ENCODE measurements at regions not wholly inside any gene's neighbourhood (a gene's known extent, or its start where the extent isn't known, plus 50 kb on each side); places are given as distances from the start of the nearest gene placed in this dataset.

GRCh38 chr13:75217949-75218348 lies 264.0 kb downstream of the TBC1D4 start:
- no peak overlapping the region for H3K4me3 ChIP-seq (ENCODE audit: low read length in 2 of 2)
- H3K27me3 ChIP-seq (ENCODE audit: control insufficient read depth in 2 of 2, insufficient read depth in 1 of 2, low read length in 1 of 2) = peaks cover 2 to 20% of the 10 kb centered on the region in 2 donors
- no peaks in the 10 kb centered on the region for H3K9me3 ChIP-seq (ENCODE audit: control insufficient read depth in 2 of 2, insufficient read depth in 1 of 2, low read length in 1 of 2)
- H3K36me3 ChIP-seq (ENCODE audit: control insufficient read depth in 2 of 2, insufficient read depth in 2 of 2, low read length in 1 of 2) = no peaks in the 10 kb centered on the region
- H3K27ac ChIP-seq (ENCODE audit: low read depth in 1 of 2, low read length in 1 of 2) = no peak overlapping the region
- H3K4me1 ChIP-seq (ENCODE audit: control insufficient read depth in 2 of 2, insufficient read depth in 2 of 2, low read length in 2 of 2) = no peaks in the 10 kb centered on the region
- WGBS = 46% methylated on average over 1 of the region's 1 CpG
- no peak for DNase-seq (ENCODE audit: low read depth in 6 of 9, low spot score in 9 of 9)

GRCh38 chr13:75216038-75216437 lies 265.9 kb downstream of the TBC1D4 start:
- Histone ChIP-seq H3K36me3 (ENCODE audit: control insufficient read depth in 2 of 2, insufficient read depth in 2 of 2, low read length in 1 of 2) (no peaks in the 10 kb centered on the region), H3K4me1 (ENCODE audit: control insufficient read depth in 2 of 2, insufficient read depth in 2 of 2, low read length in 2 of 2) (no peaks in the 10 kb centered on the region), H3K4me3 (ENCODE audit: low read length in 2 of 2) (no peak overlapping the region), H3K9me3 (ENCODE audit: control insufficient read depth in 2 of 2, insufficient read depth in 1 of 2, low read length in 1 of 2) (no peaks in the 10 kb centered on the region), H3K27ac (ENCODE audit: low read depth in 1 of 2, low read length in 1 of 2) (no peak overlapping the region), H3K27me3 (ENCODE audit: control insufficient read depth in 2 of 2, insufficient read depth in 1 of 2, low read length in 1 of 2) (peaks cover 2 to 20% of the 10 kb centered on the region in 2 donors)
- DNase-seq (ENCODE audit: low read depth in 6 of 9, low spot score in 9 of 9) = no peak
- 42% methylated on average over 7 of the region's 7 CpGs for WGBS

GRCh38 chr13:75214846-75215245 lies 267.1 kb downstream of the TBC1D4 start:
- no peaks in the 10 kb centered on the region for H3K36me3 ChIP-seq (ENCODE audit: control insufficient read depth in 2 of 2, insufficient read depth in 2 of 2, low read length in 1 of 2)
- peaks cover 2 to 14% of the 10 kb centered on the region in 2 donors for H3K27me3 ChIP-seq (ENCODE audit: control insufficient read depth in 2 of 2, insufficient read depth in 1 of 2, low read length in 1 of 2)
- no peak overlapping the region for H3K4me3 ChIP-seq (ENCODE audit: low read length in 2 of 2)
- no peaks in the 10 kb centered on the region for H3K9me3 ChIP-seq (ENCODE audit: control insufficient read depth in 2 of 2, insufficient read depth in 1 of 2, low read length in 1 of 2)
- 95% methylated on average over 2 of the region's 2 CpGs for WGBS
- no peaks in the 10 kb centered on the region for H3K4me1 ChIP-seq (ENCODE audit: control insufficient read depth in 2 of 2, insufficient read depth in 2 of 2, low read length in 2 of 2)
- DNase-seq (ENCODE audit: low read depth in 6 of 9, low spot score in 9 of 9) = no peak
- H3K27ac ChIP-seq (ENCODE audit: low read depth in 1 of 2, low read length in 1 of 2) = no peak overlapping the region

- 96% methylated on average over 3 of the region's 3 CpGs for WGBS
- Histone ChIP-seq H3K4me1 (ENCODE audit: control insufficient read depth in 2 of 2, insufficient read depth in 2 of 2, low read length in 2 of 2) (no peaks in the 10 kb centered on the region), H3K27me3 (ENCODE audit: control insufficient read depth in 2 of 2, insufficient read depth in 1 of 2, low read length in 1 of 2) (no peaks in the 10 kb centered on the region), H3K27ac (ENCODE audit: low read depth in 1 of 2, low read length in 1 of 2) (no peak overlapping the region), H3K4me3 (ENCODE audit: low read length in 2 of 2) (no peak overlapping the region), H3K9me3 (ENCODE audit: control insufficient read depth in 2 of 2, insufficient read depth in 1 of 2, low read length in 1 of 2) (no peaks in the 10 kb centered on the region), H3K36me3 (ENCODE audit: control insufficient read depth in 2 of 2, insufficient read depth in 2 of 2, low read length in 1 of 2) (no peaks in the 10 kb centered on the region)
- no peak for DNase-seq (ENCODE audit: low read depth in 6 of 9, low spot score in 9 of 9)
These were observed 279.0 kb downstream of the TBC1D4 start for GRCh38 chr13:75202981-75203380.

- no peak for DNase-seq (ENCODE audit: low read depth in 6 of 9, low spot score in 9 of 9)
- Histone ChIP-seq H3K36me3 (ENCODE audit: control insufficient read depth in 2 of 2, insufficient read depth in 2 of 2, low read length in 1 of 2) (no peaks in the 10 kb centered on the region), H3K27me3 (ENCODE audit: control insufficient read depth in 2 of 2, insufficient read depth in 1 of 2, low read length in 1 of 2) (no peaks in the 10 kb centered on the region), H3K4me1 (ENCODE audit: control insufficient read depth in 2 of 2, insufficient read depth in 2 of 2, low read length in 2 of 2) (no peaks in the 10 kb centered on the region), H3K27ac (ENCODE audit: low read depth in 1 of 2, low read length in 1 of 2) (no peak overlapping the region), H3K9me3 (ENCODE audit: control insufficient read depth in 2 of 2, insufficient read depth in 1 of 2, low read length in 1 of 2) (no peaks in the 10 kb centered on the region), H3K4me3 (ENCODE audit: low read length in 2 of 2) (no peak overlapping the region)
- 80% methylated on average over 4 of the region's 4 CpGs for whole genome bisulfite sequencing
These were observed 284.2 kb downstream of the TBC1D4 start for GRCh38 chr13:75197803-75198202.

- H3K4me1 ChIP-seq (ENCODE audit: control insufficient read depth in 2 of 2, insufficient read depth in 2 of 2, low read length in 2 of 2) = no peaks in the 10 kb centered on the region
- DNase-seq (ENCODE audit: low read depth in 6 of 9, low spot score in 9 of 9) = no peak
- no peak overlapping the region for H3K4me3 ChIP-seq (ENCODE audit: low read length in 2 of 2)
- H3K36me3 ChIP-seq (ENCODE audit: control insufficient read depth in 2 of 2, insufficient read depth in 2 of 2, low read length in 1 of 2) = no peaks in the 10 kb centered on the region
- no peaks in the 10 kb centered on the region for H3K9me3 ChIP-seq (ENCODE audit: control insufficient read depth in 2 of 2, insufficient read depth in 1 of 2, low read length in 1 of 2)
- 89% methylated on average over 4 of the region's 4 CpGs for WGBS
- H3K27ac ChIP-seq (ENCODE audit: low read depth in 1 of 2, low read length in 1 of 2) = no peak overlapping the region
- H3K27me3 ChIP-seq (ENCODE audit: control insufficient read depth in 2 of 2, insufficient read depth in 1 of 2, low read length in 1 of 2) = no peaks in the 10 kb centered on the region
These were observed 285.7 kb downstream of the TBC1D4 start for GRCh38 chr13:75196147-75196837.

- Histone ChIP-seq H3K36me3 (ENCODE audit: control insufficient read depth in 2 of 2, insufficient read depth in 2 of 2, low read length in 1 of 2) (no peaks in the 10 kb centered on the region), H3K27me3 (ENCODE audit: control insufficient read depth in 2 of 2, insufficient read depth in 1 of 2, low read length in 1 of 2) (no peaks in the 10 kb centered on the region), H3K9me3 (ENCODE audit: control insufficient read depth in 2 of 2, insufficient read depth in 1 of 2, low read length in 1 of 2) (no peaks in the 10 kb centered on the region), H3K27ac (ENCODE audit: low read depth in 1 of 2, low read length in 1 of 2) (no peak overlapping the region), H3K4me1 (ENCODE audit: control insufficient read depth in 2 of 2, insufficient read depth in 2 of 2, low read length in 2 of 2) (no peaks in the 10 kb centered on the region), H3K4me3 (ENCODE audit: low read length in 2 of 2) (no peak overlapping the region)
- no peak for DNase-seq (ENCODE audit: low read depth in 6 of 9, low spot score in 9 of 9)
- WGBS = 90% methylated on average over 7 of the region's 7 CpGs
These were observed 286.3 kb downstream of the TBC1D4 start for GRCh38 chr13:75195495-75196146.

- H3K4me1 ChIP-seq (ENCODE audit: control insufficient read depth in 2 of 2, insufficient read depth in 2 of 2, low read length in 2 of 2) = no peaks in the 10 kb centered on the region
- no peak overlapping the region for H3K27ac ChIP-seq (ENCODE audit: low read depth in 1 of 2, low read length in 1 of 2)
These were observed 287.1 kb downstream of the TBC1D4 start for GRCh38 chr13:75194717-75195462.

GRCh38 chr13:75186379-75186778 lies 295.6 kb downstream of the TBC1D4 start:
- DNase-seq (ENCODE audit: low read depth in 6 of 9, low spot score in 9 of 9) = no peak
- H3K4me1 ChIP-seq (ENCODE audit: control insufficient read depth in 2 of 2, insufficient read depth in 2 of 2, low read length in 2 of 2) = no peaks in the 10 kb centered on the region
- no peak overlapping the region for H3K4me3 ChIP-seq (ENCODE audit: low read length in 2 of 2)
- peaks cover 0 to 4% of the 10 kb centered on the region in 2 donors for H3K9me3 ChIP-seq (ENCODE audit: control insufficient read depth in 2 of 2, insufficient read depth in 1 of 2, low read length in 1 of 2)
- H3K27ac ChIP-seq (ENCODE audit: low read depth in 1 of 2, low read length in 1 of 2) = no peak overlapping the region
- WGBS = 87% methylated on average over 2 of the region's 2 CpGs
- no peaks in the 10 kb centered on the region for H3K36me3 ChIP-seq (ENCODE audit: control insufficient read depth in 2 of 2, insufficient read depth in 2 of 2, low read length in 1 of 2)
- H3K27me3 ChIP-seq (ENCODE audit: control insufficient read depth in 2 of 2, insufficient read depth in 1 of 2, low read length in 1 of 2) = no peaks in the 10 kb centered on the region

More at GRCh38 chr13:75194717-75195462, 287.1 kb downstream of the TBC1D4 start:
- Histone ChIP-seq H3K36me3 (ENCODE audit: control insufficient read depth in 2 of 2, insufficient read depth in 2 of 2, low read length in 1 of 2) (no peaks in the 10 kb centered on the region), H3K4me3 (ENCODE audit: low read length in 2 of 2) (no peak overlapping the region), H3K9me3 (ENCODE audit: control insufficient read depth in 2 of 2, insufficient read depth in 1 of 2, low read length in 1 of 2) (no peaks in the 10 kb centered on the region), H3K27me3 (ENCODE audit: control insufficient read depth in 2 of 2, insufficient read depth in 1 of 2, low read length in 1 of 2) (no peaks in the 10 kb centered on the region)
- WGBS = 92% methylated on average over 5 of the region's 5 CpGs
- DNase-seq (ENCODE audit: low read depth in 6 of 9, low spot score in 9 of 9) = no peak

All from thymus (tissue), 11 donors.